Smooth muscle cell (in vitro differentiated cells): ENCODE measurements at regions not wholly inside any gene's neighbourhood (a gene's known extent, or its start where the extent isn't known, plus 50 kb on each side); places are given as distances from the start of the nearest gene placed in this dataset.

ENCODE experiments used
- DNase-seq: peaks from one replicate; lab custom pipeline; 2025; ENCODE audit not compliant: unreplicated experiment; lab: John Stamatoyannopoulos, UW
- H2AFZ ChIP-seq: fragments of 200-600 bp; sonication (generic); 2 replicates; pipeline ENCODE4 v1.6.0; 2016; ENCODE audit warnings: antibody characterized with exemption, low read depth, mild to moderate bottlenecking
- H3F3A ChIP-seq: fragments of 200-600 bp; sonication (generic); 2 replicates; pipeline ENCODE4 v1.6.0; 2017; ENCODE audit warnings: antibody characterized with exemption, low read depth
- H3K27ac ChIP-seq: fragments of 200-600 bp; sonication (generic); 2 replicates; pipeline ENCODE4 v1.5.1; 2016; ENCODE audit warnings: low read depth, mild to moderate bottlenecking
- H3K27me3 ChIP-seq: fragments of 200-600 bp; sonication (generic); 2 replicates; pipeline ENCODE4 v1.6.1; 2016; ENCODE audit warnings: low read depth, mild to moderate bottlenecking
- H3K36me3 ChIP-seq: fragments of 200-600 bp; sonication (generic); 2 replicates; pipeline ENCODE4 v1.5.1; 2016; ENCODE audit warnings: low read depth
- H3K4me1 ChIP-seq: fragments of 200-600 bp; sonication (generic); 2 replicates; pipeline ENCODE4 v1.5.1; 2016; ENCODE audit warnings: low read depth
- H3K4me2 ChIP-seq: fragments of 200-600 bp; sonication (generic); 2 replicates; pipeline ENCODE4 v1.6.0; 2016; ENCODE audit warnings: mild to moderate bottlenecking
- H3K4me3 ChIP-seq: fragments of 200-600 bp; sonication (generic); 2 replicates; pipeline ENCODE4 v1.5.1; 2016; ENCODE audit warnings: mild to moderate bottlenecking
- H3K79me2 ChIP-seq: fragments of 200-600 bp; sonication (generic); 2 replicates; pipeline ENCODE4 v1.6.0; 2016; ENCODE audit warnings: low read depth, mild to moderate bottlenecking
- H3K9ac ChIP-seq: fragments of 200-600 bp; sonication (generic); 2 replicates; pipeline ENCODE4 v1.6.0; 2016; ENCODE audit warnings: low read depth
- H3K9me3 ChIP-seq: fragments of 200-600 bp; sonication (generic); replicated peaks from 2 replicates; pipeline ENCODE4 v1.5.1; 2016; ENCODE audit warnings: low read depth
- H4K20me1 ChIP-seq: fragments of 200-600 bp; sonication (generic); 2 replicates; pipeline ENCODE4 v1.6.0; 2016; ENCODE audit warnings: low read depth
- WGBS: methylation state at CpG from one replicate; pipeline ENCODE4 v1.1.7; 2016; ENCODE audit warnings: low lambda C conversion rate; 5-methylcytosine and 5-hydroxymethylcytosine counted together
- TF ChIP-seq, protein P1 (sequence below): fragments of 200-600 bp; sonication (generic); IDR thresholded peaks from 2 replicates; pipeline ENCODE4 v1.5.1; 2017; ENCODE audit warnings: borderline replicate concordance, mild to moderate bottlenecking, antibody characterized with exemption; ENCODE audit not compliant: insufficient read depth, poor library complexity, severe bottlenecking

DNA sequence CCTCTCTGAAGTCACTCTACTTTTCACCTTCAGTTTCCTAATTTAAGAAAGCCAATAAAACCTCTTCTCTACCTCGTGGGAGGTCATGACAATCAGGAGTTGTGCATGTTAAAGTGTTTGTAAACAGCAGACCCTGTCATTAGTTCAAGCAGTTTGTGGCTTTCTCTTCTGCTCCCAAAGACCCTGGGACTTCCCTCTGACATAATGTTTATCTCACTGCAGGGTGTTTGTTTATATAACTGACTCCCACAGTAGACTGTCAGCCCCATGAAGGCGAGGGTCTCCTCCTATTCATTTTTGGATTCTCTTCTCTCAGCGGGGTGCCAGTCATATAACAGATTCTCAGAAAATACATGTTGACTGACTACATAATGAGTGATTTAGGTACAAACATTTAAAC is 360.0 kb upstream of the ZNF462 start:
- Histone ChIP-seq H3F3A (no peaks in the 10 kb centered on the region), H3K27me3 (no peaks in the 10 kb centered on the region), H3K9me3 (no peaks in the 10 kb centered on the region), H3K4me2 (no peak overlapping the region), H3K27ac (no peak overlapping the region), H3K4me1 (no peaks in the 10 kb centered on the region), H3K4me3 (no peak overlapping the region), H4K20me1 (no peaks in the 10 kb centered on the region), H3K79me2 (no peaks in the 10 kb centered on the region), H3K36me3 (no peaks in the 10 kb centered on the region), H2AFZ (no peak overlapping the region), H3K9ac (no peak overlapping the region)
- 46% methylated on average over 3 of the region's 3 CpGs for WGBS
- TF ChIP-seq, protein P1, sequence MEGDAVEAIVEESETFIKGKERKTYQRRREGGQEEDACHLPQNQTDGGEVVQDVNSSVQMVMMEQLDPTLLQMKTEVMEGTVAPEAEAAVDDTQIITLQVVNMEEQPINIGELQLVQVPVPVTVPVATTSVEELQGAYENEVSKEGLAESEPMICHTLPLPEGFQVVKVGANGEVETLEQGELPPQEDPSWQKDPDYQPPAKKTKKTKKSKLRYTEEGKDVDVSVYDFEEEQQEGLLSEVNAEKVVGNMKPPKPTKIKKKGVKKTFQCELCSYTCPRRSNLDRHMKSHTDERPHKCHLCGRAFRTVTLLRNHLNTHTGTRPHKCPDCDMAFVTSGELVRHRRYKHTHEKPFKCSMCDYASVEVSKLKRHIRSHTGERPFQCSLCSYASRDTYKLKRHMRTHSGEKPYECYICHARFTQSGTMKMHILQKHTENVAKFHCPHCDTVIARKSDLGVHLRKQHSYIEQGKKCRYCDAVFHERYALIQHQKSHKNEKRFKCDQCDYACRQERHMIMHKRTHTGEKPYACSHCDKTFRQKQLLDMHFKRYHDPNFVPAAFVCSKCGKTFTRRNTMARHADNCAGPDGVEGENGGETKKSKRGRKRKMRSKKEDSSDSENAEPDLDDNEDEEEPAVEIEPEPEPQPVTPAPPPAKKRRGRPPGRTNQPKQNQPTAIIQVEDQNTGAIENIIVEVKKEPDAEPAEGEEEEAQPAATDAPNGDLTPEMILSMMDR = no peak
- DNase-seq = no peak

DNA sequence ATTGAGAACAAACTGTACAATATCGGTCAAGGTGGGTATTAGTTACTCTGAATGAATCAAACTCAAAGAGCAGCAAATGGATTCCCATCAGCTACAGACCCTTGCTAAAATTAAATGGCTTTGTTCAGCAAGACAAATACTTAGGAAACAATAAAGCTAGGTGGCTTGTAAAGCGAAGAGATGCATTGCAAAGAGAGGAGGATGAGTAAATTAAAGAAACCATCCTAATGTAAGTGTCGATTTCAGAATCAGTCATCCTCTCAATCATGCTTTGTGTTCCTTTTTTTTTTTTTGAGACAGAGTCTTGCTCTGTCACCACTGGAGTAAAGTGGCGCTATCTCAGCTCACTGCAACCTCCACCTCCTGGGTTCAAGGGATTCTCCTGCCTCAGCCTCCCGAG is 359.2 kb upstream of the ZNF462 start:
- Histone ChIP-seq H4K20me1 (no peaks in the 10 kb centered on the region), H3K9me3 (no peaks in the 10 kb centered on the region), H3K4me3 (no peak overlapping the region), H3K27ac (no peak overlapping the region), H3K9ac (no peak overlapping the region), H3K79me2 (no peaks in the 10 kb centered on the region), H3K4me2 (no peak overlapping the region), H3K36me3 (no peaks in the 10 kb centered on the region), H3K4me1 (no peaks in the 10 kb centered on the region), H3K27me3 (no peaks in the 10 kb centered on the region), H3F3A (no peaks in the 10 kb centered on the region), H2AFZ (no peak overlapping the region)
- WGBS = 96% methylated on average over 5 of the region's 5 CpGs
- DNase-seq = no peak
- TF ChIP-seq, protein P1 = no peak

DNA sequence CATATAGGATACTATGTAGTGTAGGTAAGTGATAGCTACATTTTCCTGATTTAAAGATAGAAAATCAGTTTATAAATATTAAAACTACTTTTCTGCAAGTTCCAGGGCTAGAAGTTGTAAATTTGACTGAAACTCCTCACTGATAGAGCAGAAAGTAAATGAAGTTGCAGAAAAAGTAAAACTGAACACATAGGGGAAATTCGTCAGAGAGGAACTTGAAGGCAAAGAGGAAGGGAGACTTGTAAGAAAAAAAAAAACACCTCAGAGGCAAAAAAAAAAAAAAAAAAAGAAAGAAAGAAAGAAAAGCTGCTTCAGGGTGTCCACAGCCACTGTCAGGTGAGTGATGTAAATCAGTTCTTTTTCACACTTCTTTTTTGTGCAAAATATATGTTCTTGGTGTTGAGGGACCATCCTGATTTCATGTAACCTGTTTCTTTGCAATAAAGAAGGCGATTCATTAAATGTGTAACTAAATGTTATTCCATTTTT is 336.2 kb upstream of the ZNF462 start:
- Histone ChIP-seq H3K27ac (no peak overlapping the region), H3K4me2 (no peak overlapping the region), H3K79me2 (no peaks in the 10 kb centered on the region), H4K20me1 (no peaks in the 10 kb centered on the region), H3K27me3 (no peaks in the 10 kb centered on the region), H3K36me3 (no peaks in the 10 kb centered on the region), H3K4me3 (no peak overlapping the region), H3K9ac (no peak overlapping the region), H3K4me1 (no peaks in the 10 kb centered on the region), H2AFZ (no peak overlapping the region), H3K9me3 (no peaks in the 10 kb centered on the region), H3F3A (no peaks in the 10 kb centered on the region)
- WGBS = 98% methylated on average over 2 of the region's 2 CpGs
- TF ChIP-seq, protein P1 = no peak
- no peak for DNase-seq

DNA sequence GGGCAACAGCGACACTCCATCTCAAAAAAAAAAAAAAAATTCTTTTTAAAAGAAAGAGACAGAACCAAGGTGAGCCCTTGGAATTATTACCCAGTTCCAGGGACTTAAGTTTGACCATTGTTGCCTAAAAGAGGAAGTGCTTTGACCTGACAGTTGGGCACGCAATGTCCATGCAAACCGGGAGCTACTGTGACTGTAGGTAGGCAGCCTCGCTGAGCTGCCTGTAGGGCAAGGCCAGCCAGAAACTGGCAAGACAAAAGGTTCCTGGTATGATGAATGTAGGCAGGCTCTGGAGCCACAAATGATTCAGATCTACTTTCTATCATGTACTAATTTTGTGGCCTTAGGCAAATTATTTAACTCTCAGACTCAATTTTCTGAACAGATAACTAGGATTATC is 334.8 kb upstream of the ZNF462 start:
- H3K27me3 ChIP-seq = no peaks in the 10 kb centered on the region
- 95% methylated on average over 4 of the region's 4 CpGs for WGBS
- H4K20me1 ChIP-seq = no peaks in the 10 kb centered on the region
- no peak overlapping the region for H2AFZ ChIP-seq
- no peak overlapping the region for H3K4me3 ChIP-seq
- no peaks in the 10 kb centered on the region for H3F3A ChIP-seq
- no peaks in the 10 kb centered on the region for H3K79me2 ChIP-seq
- no peak overlapping the region for H3K27ac ChIP-seq
- no peaks in the 10 kb centered on the region for H3K36me3 ChIP-seq
- H3K4me2 ChIP-seq = no peak overlapping the region
- no peak for DNase-seq
- H3K9ac ChIP-seq = no peak overlapping the region
- TF ChIP-seq, protein P1 = no peak
- no peaks in the 10 kb centered on the region for H3K9me3 ChIP-seq
- H3K4me1 ChIP-seq = no peaks in the 10 kb centered on the region
